ENCODE measurements at regions not wholly inside any gene's neighbourhood (a gene's known extent, or its start where the extent isn't known, plus 50 kb on each side); places are given as distances from the start of the nearest gene placed in this dataset.
"Not testable (repeated sequence)": the region's sequence is repeated elsewhere in the genome, so short reads cannot be mapped to it uniquely, and the experiment has no call there.

DNA sequence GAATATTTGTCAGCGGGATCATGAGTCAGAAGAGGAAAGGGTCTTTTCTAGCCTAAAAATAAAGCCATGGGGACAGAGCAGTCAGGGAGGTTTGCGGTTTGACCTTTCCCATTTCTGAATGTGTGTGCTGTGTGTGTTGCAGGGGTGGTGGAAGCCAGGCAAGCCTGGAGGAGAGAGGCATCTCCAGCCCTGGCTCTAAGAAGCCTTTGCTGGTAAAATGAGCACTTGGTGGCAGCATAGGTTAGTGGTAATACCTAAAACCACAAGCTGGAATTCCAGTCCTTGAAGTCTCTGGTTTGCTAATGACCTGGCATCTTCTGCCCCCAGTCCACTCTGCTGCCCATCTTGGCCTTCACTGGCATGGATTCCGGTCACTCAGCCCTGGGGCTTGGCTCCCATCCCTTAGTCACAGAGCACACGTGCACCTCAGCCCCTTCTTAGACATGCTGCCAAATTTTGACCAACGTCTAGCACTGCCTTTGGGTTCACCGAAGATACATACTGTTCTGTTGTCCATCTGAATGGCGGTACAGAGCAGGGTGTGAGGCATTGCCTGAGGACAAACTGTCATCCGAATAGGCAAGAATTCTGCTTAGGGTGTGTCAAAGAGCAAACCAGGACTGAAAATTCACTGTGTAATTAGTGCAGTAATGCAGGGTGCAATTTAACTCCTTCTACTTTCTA lies 52.7 kb downstream of the KCNA5 start:
- H3K9me3 Mint-ChIP-seq, result no peaks in the 10 kb centered on the region
- H3K36me3 Mint-ChIP-seq (ENCODE audit: low read depth), result no peaks in the 10 kb centered on the region
- H3K27ac Mint-ChIP-seq, result no peak overlapping the region
- H3K4me1 Mint-ChIP-seq (ENCODE audit: low read depth), result no peaks in the 10 kb centered on the region
- peaks cover 12% of the 10 kb centered on the region for H3K27me3 Mint-ChIP-seq
- H3K4me3 Mint-ChIP-seq, result no peak overlapping the region

- no peak overlapping the region for H3K4me3 Mint-ChIP-seq
- no peaks in the 10 kb centered on the region for H3K36me3 Mint-ChIP-seq (ENCODE audit: low read depth)
- no peak overlapping the region for H3K27ac Mint-ChIP-seq
- H3K4me1 Mint-ChIP-seq (ENCODE audit: low read depth), result no peaks in the 10 kb centered on the region
- peaks cover 14% of the 10 kb centered on the region for H3K27me3 Mint-ChIP-seq
- no peaks in the 10 kb centered on the region for H3K9me3 Mint-ChIP-seq
These were observed 54.1 kb downstream of the KCNA5 start for GRCh38 chr12:5097786-5098185.

DNA sequence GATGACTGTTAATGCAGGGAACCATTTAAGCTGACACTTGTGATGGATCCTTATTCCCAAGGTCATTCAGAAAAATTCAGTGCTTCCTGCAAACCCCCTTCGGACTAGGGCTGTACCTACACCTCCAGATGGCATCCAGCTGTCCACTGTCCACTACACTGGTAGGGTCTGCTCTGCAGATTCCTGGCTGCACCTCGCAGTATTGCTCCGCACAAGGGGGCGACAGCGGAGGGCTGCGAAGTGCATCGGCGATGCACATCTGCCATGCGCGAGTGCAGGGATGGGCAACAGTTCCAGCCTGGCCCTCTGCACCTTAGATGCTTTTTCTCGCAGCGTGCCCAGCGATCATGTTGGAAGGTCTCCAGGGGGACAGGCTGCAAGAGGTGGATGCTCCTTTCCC lies 55.5 kb downstream of the KCNA5 start:
- H3K27me3 Mint-ChIP-seq, result peaks cover 14% of the 10 kb centered on the region
- no peaks in the 10 kb centered on the region for H3K4me1 Mint-ChIP-seq (ENCODE audit: low read depth)
- H3K9me3 Mint-ChIP-seq, result no peaks in the 10 kb centered on the region
- no peak overlapping the region for H3K4me3 Mint-ChIP-seq
- no peak overlapping the region for H3K27ac Mint-ChIP-seq
- H3K36me3 Mint-ChIP-seq (ENCODE audit: low read depth), result no peaks in the 10 kb centered on the region

DNA sequence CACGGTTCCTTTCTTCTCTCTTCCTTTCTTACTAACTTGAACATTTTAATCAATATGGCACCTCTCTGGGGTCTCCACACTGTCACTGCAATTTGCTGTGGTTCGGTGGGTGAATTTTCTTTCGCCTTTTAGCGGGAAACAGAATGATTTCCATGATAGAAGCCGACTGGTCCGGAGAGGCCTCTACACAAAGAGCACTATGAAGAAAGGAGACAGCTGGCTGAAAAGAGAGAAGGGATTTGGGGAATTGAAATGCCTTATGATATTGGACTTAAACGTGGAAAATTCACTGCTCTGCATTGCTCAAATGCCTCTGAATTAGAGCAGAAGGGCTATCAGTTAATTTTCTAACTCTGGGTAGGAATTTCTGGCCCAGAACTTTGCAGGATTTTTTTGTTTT lies 55.9 kb downstream of the KCNA5 start:
- no peaks in the 10 kb centered on the region for H3K36me3 Mint-ChIP-seq (ENCODE audit: low read depth)
- H3K9me3 Mint-ChIP-seq, result no peaks in the 10 kb centered on the region
- H3K4me1 Mint-ChIP-seq (ENCODE audit: low read depth), result no peaks in the 10 kb centered on the region
- H3K27me3 Mint-ChIP-seq, result peaks cover 14% of the 10 kb centered on the region
- H3K4me3 Mint-ChIP-seq, result no peak overlapping the region
- no peak overlapping the region for H3K27ac Mint-ChIP-seq

DNA sequence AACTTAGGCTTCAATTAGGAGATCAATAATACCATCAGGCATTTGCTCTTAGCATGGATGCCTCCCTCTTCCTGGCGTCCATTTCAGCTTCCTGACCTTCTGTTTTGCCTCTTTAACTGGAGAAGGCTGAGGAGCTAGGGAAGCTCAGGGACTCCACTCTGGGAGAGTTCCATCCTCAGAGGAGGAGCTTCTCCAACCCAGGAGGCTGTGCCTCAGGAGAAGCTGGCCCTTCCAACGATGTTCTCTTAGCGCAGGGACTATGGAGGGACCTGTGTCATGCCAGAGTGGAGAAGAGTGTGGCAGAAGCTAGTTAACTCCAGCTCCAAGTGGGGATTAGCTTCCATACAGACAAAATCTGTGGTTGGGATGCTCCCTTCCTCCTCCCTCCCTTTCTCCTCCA lies 58.0 kb downstream of the KCNA5 start:
- H3K27ac Mint-ChIP-seq, result no peak overlapping the region
- H3K27me3 Mint-ChIP-seq, result peaks cover 14% of the 10 kb centered on the region
- H3K36me3 Mint-ChIP-seq (ENCODE audit: low read depth), result no peaks in the 10 kb centered on the region
- H3K9me3 Mint-ChIP-seq, result no peaks in the 10 kb centered on the region
- H3K4me3 Mint-ChIP-seq, result no peak overlapping the region
- H3K4me1 Mint-ChIP-seq (ENCODE audit: low read depth), result no peaks in the 10 kb centered on the region

- Mint-ChIP-seq H3K4me3 (no peak overlapping the region), H3K27me3 (peaks cover 14% of the 10 kb centered on the region), H3K9me3 (no peaks in the 10 kb centered on the region), H3K36me3 (ENCODE audit: low read depth) (no peaks in the 10 kb centered on the region), H3K4me1 (ENCODE audit: low read depth) (no peaks in the 10 kb centered on the region), H3K27ac (no peak overlapping the region)
These were observed 58.6 kb downstream of the KCNA5 start for GRCh38 chr12:5102261-5102789.

- Mint-ChIP-seq H3K27me3 (peaks cover 14% of the 10 kb centered on the region), H3K36me3 (ENCODE audit: low read depth) (no peaks in the 10 kb centered on the region), H3K4me3 (no peak overlapping the region), H3K9me3 (no peaks in the 10 kb centered on the region), H3K27ac (no peak overlapping the region), H3K4me1 (ENCODE audit: low read depth) (no peaks in the 10 kb centered on the region)
These were observed 59.1 kb downstream of the KCNA5 start for GRCh38 chr12:5102806-5103205.

DNA sequence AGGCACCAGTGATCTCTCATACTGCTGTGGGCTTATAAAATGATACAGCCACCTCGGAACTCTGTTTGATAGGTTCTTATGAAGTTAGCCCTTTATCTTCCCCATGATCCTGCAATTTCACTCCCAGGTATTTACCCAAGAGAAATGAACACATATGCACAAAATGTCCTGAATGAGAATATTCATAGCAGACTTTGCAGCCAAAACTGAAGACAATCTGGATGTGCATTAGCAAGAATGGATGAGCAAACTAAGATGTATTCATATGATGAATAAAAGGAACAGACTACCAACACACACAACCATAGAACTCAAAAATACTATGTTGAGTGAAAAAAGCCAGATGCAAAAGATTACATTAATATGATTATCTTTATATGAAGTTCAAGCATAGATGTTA lies 66.7 kb downstream of the KCNA5 start:
- Mint-ChIP-seq H3K36me3 (ENCODE audit: low read depth) (no peaks in the 10 kb centered on the region), H3K4me3 (no peak overlapping the region), H3K9me3 (no peaks in the 10 kb centered on the region), H3K27me3 (peaks cover 33% of the 10 kb centered on the region), H3K27ac (no peak overlapping the region), H3K4me1 (ENCODE audit: low read depth) (no peaks in the 10 kb centered on the region)

- H3K27me3 Mint-ChIP-seq, result peaks cover 18% of the 10 kb centered on the region
- no peaks in the 10 kb centered on the region for H3K36me3 Mint-ChIP-seq (ENCODE audit: low read depth)
- H3K4me1 Mint-ChIP-seq (ENCODE audit: low read depth), result no peaks in the 10 kb centered on the region
- no peak overlapping the region for H3K4me3 Mint-ChIP-seq
- H3K9me3 Mint-ChIP-seq, result no peaks in the 10 kb centered on the region
- H3K27ac Mint-ChIP-seq, result no peak overlapping the region
These were observed 70.8 kb downstream of the KCNA5 start for GRCh38 chr12:5114436-5114835.

- H3K27ac Mint-ChIP-seq; H3K4me3 Mint-ChIP-seq; H3K4me1 Mint-ChIP-seq (ENCODE audit: low read depth); H3K36me3 Mint-ChIP-seq (ENCODE audit: low read depth); H3K9me3 Mint-ChIP-seq: not testable (repeated sequence)
- peaks cover 14% of the 10 kb centered on the region for H3K27me3 Mint-ChIP-seq
These were observed 78.1 kb downstream of the KCNA5 start for GRCh38 chr12:5121784-5122183.

DNA sequence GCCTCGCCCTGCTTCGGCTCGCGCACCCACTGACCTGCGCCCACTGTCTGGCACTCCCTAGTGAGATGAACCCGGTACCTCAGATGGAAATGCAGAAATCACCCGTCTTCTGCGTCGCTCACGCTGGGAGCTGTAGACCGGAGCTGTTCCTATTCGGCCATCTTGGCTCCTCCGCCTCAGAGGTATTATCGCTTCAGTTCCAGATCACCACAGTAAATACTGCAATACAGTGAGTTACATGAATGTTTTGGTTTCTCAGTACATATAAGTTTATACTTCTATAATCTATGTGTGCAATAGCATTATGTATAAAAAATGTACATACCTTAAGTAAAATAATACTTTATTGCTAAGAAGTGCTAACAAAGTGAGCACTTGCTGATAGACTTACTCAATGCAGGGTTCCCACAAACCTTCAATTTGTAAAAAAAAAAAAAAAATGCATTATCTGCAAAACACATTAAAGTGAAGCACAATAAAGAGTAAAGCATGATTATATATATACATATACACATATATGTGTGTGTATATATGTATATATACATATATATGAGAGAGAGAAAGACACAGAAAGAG lies 78.7 kb downstream of the KCNA5 start:
- not testable (repeated sequence) for H3K36me3 Mint-ChIP-seq (ENCODE audit: low read depth); H3K27ac Mint-ChIP-seq; H3K9me3 Mint-ChIP-seq; H3K4me1 Mint-ChIP-seq (ENCODE audit: low read depth); H3K4me3 Mint-ChIP-seq
- H3K27me3 Mint-ChIP-seq, result peaks cover 15% of the 10 kb centered on the region

DNA sequence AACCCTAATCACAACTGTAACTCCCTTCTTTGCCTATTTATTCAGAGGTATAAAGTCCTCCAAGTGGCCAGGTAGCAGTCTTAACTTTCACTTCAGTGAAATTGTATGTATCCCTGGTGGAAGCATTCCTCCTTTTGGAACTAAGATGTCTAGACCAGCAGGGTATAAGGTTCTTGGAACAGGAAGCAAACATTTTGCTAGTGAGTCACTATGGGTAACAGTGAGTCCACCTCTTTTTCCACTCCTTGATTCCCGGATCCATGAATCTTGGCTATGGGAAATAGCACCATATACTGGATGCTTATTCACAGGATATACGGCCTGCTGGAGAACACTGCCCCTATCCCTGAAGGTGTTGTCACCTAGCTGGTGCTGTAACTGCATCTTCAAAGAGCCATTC lies 80.2 kb downstream of the KCNA5 start:
- Mint-ChIP-seq H3K27ac (no peak overlapping the region), H3K36me3 (ENCODE audit: low read depth) (no peaks in the 10 kb centered on the region), H3K4me1 (ENCODE audit: low read depth) (no peaks in the 10 kb centered on the region), H3K27me3 (peaks cover 21% of the 10 kb centered on the region), H3K4me3 (no peak overlapping the region), H3K9me3 (no peaks in the 10 kb centered on the region)

DNA sequence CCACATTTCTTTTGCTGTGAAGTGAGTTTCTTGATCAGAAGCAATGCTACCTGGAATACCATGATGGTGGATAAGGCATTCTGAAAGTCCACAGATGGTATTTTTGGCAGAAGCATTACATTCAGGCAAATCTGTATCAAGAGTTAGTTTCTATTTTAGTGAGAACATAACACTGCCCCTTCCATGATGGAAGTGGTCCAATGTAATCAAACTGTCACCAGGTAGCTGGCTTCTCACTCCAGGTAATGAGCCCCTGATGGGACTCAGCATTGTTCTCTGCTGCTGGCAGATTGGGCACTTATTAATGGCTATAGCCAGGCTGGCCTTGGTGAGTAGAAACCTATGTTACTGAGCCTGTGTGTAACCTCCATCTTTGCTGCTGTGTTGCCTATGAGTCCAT lies 80.7 kb downstream of the KCNA5 start:
- peaks cover 24% of the 10 kb centered on the region for H3K27me3 Mint-ChIP-seq
- H3K27ac Mint-ChIP-seq, result no peak overlapping the region
- H3K9me3 Mint-ChIP-seq, result no peaks in the 10 kb centered on the region
- no peaks in the 10 kb centered on the region for H3K36me3 Mint-ChIP-seq (ENCODE audit: low read depth)
- no peaks in the 10 kb centered on the region for H3K4me1 Mint-ChIP-seq (ENCODE audit: low read depth)
- H3K4me3 Mint-ChIP-seq, result no peak overlapping the region

- H3K27me3 Mint-ChIP-seq, result peaks cover 47% of the 10 kb centered on the region
- H3K9me3 Mint-ChIP-seq, result no peaks in the 10 kb centered on the region
- H3K27ac Mint-ChIP-seq, result no peak overlapping the region
- no peaks in the 10 kb centered on the region for H3K36me3 Mint-ChIP-seq (ENCODE audit: low read depth)
- no peaks in the 10 kb centered on the region for H3K4me1 Mint-ChIP-seq (ENCODE audit: low read depth)
- no peak overlapping the region for H3K4me3 Mint-ChIP-seq
These were observed 91.3 kb downstream of the KCNA5 start for GRCh38 chr12:5134861-5135525.

GRCh38 chr12:5138256-5138655 lies 94.6 kb downstream of the KCNA5 start:
- H3K27me3 Mint-ChIP-seq, result peaks cover 24% of the 10 kb centered on the region
- no peak overlapping the region for H3K4me3 Mint-ChIP-seq
- H3K36me3 Mint-ChIP-seq (ENCODE audit: low read depth), result no peaks in the 10 kb centered on the region
- no peak overlapping the region for H3K27ac Mint-ChIP-seq
- no peaks in the 10 kb centered on the region for H3K4me1 Mint-ChIP-seq (ENCODE audit: low read depth)
- H3K9me3 Mint-ChIP-seq, result no peaks in the 10 kb centered on the region
